ENCODE measurements at regions not wholly inside any gene's neighbourhood (a gene's known extent, or its start where the extent isn't known, plus 50 kb on each side); places are given as distances from the start of the nearest gene placed in this dataset.

- Mint-ChIP-seq H3K4me3 (no peak overlapping the region), H3K36me3 (ENCODE audit: low read depth) (no peaks in the 10 kb centered on the region), H3K9me3 (no peaks in the 10 kb centered on the region), H3K27ac (no peak overlapping the region), H3K27me3 (ENCODE audit: low read depth) (no peaks in the 10 kb centered on the region), H3K4me1 (ENCODE audit: low read depth) (no peaks in the 10 kb centered on the region)
Measured at GRCh38 chr5:2696156-2696807, 55.2 kb downstream of the IRX2 start.

GRCh38 chr5:2695200-2695891 lies 56.1 kb downstream of the IRX2 start:
- no peaks in the 10 kb centered on the region for H3K36me3 Mint-ChIP-seq (ENCODE audit: low read depth)
- no peak overlapping the region for H3K27ac Mint-ChIP-seq
- no peak overlapping the region for H3K4me3 Mint-ChIP-seq
- no peaks in the 10 kb centered on the region for H3K4me1 Mint-ChIP-seq (ENCODE audit: low read depth)
- no peaks in the 10 kb centered on the region for H3K27me3 Mint-ChIP-seq (ENCODE audit: low read depth)
- no peaks in the 10 kb centered on the region for H3K9me3 Mint-ChIP-seq

GRCh38 chr5:2691530-2691929 lies 59.9 kb downstream of the IRX2 start:
- Mint-ChIP-seq H3K27me3 (ENCODE audit: low read depth) (no peaks in the 10 kb centered on the region), H3K27ac (no peak overlapping the region), H3K4me3 (no peak overlapping the region), H3K4me1 (ENCODE audit: low read depth) (no peaks in the 10 kb centered on the region), H3K9me3 (no peaks in the 10 kb centered on the region), H3K36me3 (ENCODE audit: low read depth) (no peaks in the 10 kb centered on the region)

- Mint-ChIP-seq H3K27ac (no peak overlapping the region), H3K4me1 (ENCODE audit: low read depth) (no peaks in the 10 kb centered on the region), H3K36me3 (ENCODE audit: low read depth) (no peaks in the 10 kb centered on the region), H3K9me3 (no peaks in the 10 kb centered on the region), H3K27me3 (ENCODE audit: low read depth) (no peaks in the 10 kb centered on the region), H3K4me3 (no peak overlapping the region)
Measured at GRCh38 chr5:2690293-2690692, 61.2 kb downstream of the IRX2 start.

- no peaks in the 10 kb centered on the region for H3K27me3 Mint-ChIP-seq (ENCODE audit: low read depth)
- H3K4me3 Mint-ChIP-seq, result no peak overlapping the region
- no peaks in the 10 kb centered on the region for H3K4me1 Mint-ChIP-seq (ENCODE audit: low read depth)
- no peak overlapping the region for H3K27ac Mint-ChIP-seq
- H3K9me3 Mint-ChIP-seq, result no peaks in the 10 kb centered on the region
- no peaks in the 10 kb centered on the region for H3K36me3 Mint-ChIP-seq (ENCODE audit: low read depth)
Measured at GRCh38 chr5:2688586-2688985, 62.9 kb downstream of the IRX2 start.

- no peaks in the 10 kb centered on the region for H3K36me3 Mint-ChIP-seq (ENCODE audit: low read depth)
- H3K27ac Mint-ChIP-seq, result no peak overlapping the region
- H3K9me3 Mint-ChIP-seq, result no peaks in the 10 kb centered on the region
- no peaks in the 10 kb centered on the region for H3K4me1 Mint-ChIP-seq (ENCODE audit: low read depth)
- no peak overlapping the region for H3K4me3 Mint-ChIP-seq
- H3K27me3 Mint-ChIP-seq (ENCODE audit: low read depth), result no peaks in the 10 kb centered on the region
Measured at GRCh38 chr5:2687746-2688145, 63.7 kb downstream of the IRX2 start.

- Mint-ChIP-seq H3K36me3 (ENCODE audit: low read depth) (no peaks in the 10 kb centered on the region), H3K27ac (no peak overlapping the region), H3K4me3 (no peak overlapping the region), H3K27me3 (ENCODE audit: low read depth) (no peaks in the 10 kb centered on the region), H3K9me3 (no peaks in the 10 kb centered on the region), H3K4me1 (ENCODE audit: low read depth) (no peaks in the 10 kb centered on the region)
Measured at GRCh38 chr5:2686321-2687124, 65.0 kb downstream of the IRX2 start.

- H3K27me3 Mint-ChIP-seq (ENCODE audit: low read depth), result no peaks in the 10 kb centered on the region
- H3K4me3 Mint-ChIP-seq, result no peak overlapping the region
Measured at GRCh38 chr5:2685651-2686272, 65.7 kb downstream of the IRX2 start.

GRCh38 chr5:2684606-2685005 lies 66.9 kb downstream of the IRX2 start:
- H3K9me3 Mint-ChIP-seq, result no peaks in the 10 kb centered on the region
- H3K4me3 Mint-ChIP-seq, result no peak overlapping the region
- no peak overlapping the region for H3K27ac Mint-ChIP-seq
- H3K4me1 Mint-ChIP-seq (ENCODE audit: low read depth), result no peaks in the 10 kb centered on the region
- no peaks in the 10 kb centered on the region for H3K27me3 Mint-ChIP-seq (ENCODE audit: low read depth)
- no peaks in the 10 kb centered on the region for H3K36me3 Mint-ChIP-seq (ENCODE audit: low read depth)

More at GRCh38 chr5:2685651-2686272, 65.7 kb downstream of the IRX2 start:
- H3K36me3 Mint-ChIP-seq (ENCODE audit: low read depth), result no peaks in the 10 kb centered on the region
- H3K9me3 Mint-ChIP-seq, result no peaks in the 10 kb centered on the region
- H3K4me1 Mint-ChIP-seq (ENCODE audit: low read depth), result no peaks in the 10 kb centered on the region
- no peak overlapping the region for H3K27ac Mint-ChIP-seq

- no peaks in the 10 kb centered on the region for H3K4me1 Mint-ChIP-seq (ENCODE audit: low read depth)
- H3K9me3 Mint-ChIP-seq, result no peaks in the 10 kb centered on the region
- H3K27me3 Mint-ChIP-seq (ENCODE audit: low read depth), result no peaks in the 10 kb centered on the region
- H3K36me3 Mint-ChIP-seq (ENCODE audit: low read depth), result no peaks in the 10 kb centered on the region
- no peak overlapping the region for H3K4me3 Mint-ChIP-seq
- no peak overlapping the region for H3K27ac Mint-ChIP-seq
Measured at GRCh38 chr5:2683720-2684119, 67.8 kb downstream of the IRX2 start.

GRCh38 chr5:2681476-2681875 lies 70.0 kb downstream of the IRX2 start:
- no peak overlapping the region for H3K27ac Mint-ChIP-seq
- H3K36me3 Mint-ChIP-seq (ENCODE audit: low read depth), result no peaks in the 10 kb centered on the region
- H3K9me3 Mint-ChIP-seq, result no peaks in the 10 kb centered on the region
- no peaks in the 10 kb centered on the region for H3K27me3 Mint-ChIP-seq (ENCODE audit: low read depth)
- no peaks in the 10 kb centered on the region for H3K4me1 Mint-ChIP-seq (ENCODE audit: low read depth)
- H3K4me3 Mint-ChIP-seq, result no peak overlapping the region

GRCh38 chr5:2680979-2681378 lies 70.5 kb downstream of the IRX2 start:
- Mint-ChIP-seq H3K4me3 (no peak overlapping the region), H3K27ac (no peak overlapping the region), H3K9me3 (peaks cover 3% of the 10 kb centered on the region), H3K4me1 (ENCODE audit: low read depth) (no peaks in the 10 kb centered on the region), H3K36me3 (ENCODE audit: low read depth) (no peaks in the 10 kb centered on the region), H3K27me3 (ENCODE audit: low read depth) (no peaks in the 10 kb centered on the region)

- no peak overlapping the region for H3K4me3 Mint-ChIP-seq
- no peaks in the 10 kb centered on the region for H3K4me1 Mint-ChIP-seq (ENCODE audit: low read depth)
- no peaks in the 10 kb centered on the region for H3K27me3 Mint-ChIP-seq (ENCODE audit: low read depth)
- no peaks in the 10 kb centered on the region for H3K36me3 Mint-ChIP-seq (ENCODE audit: low read depth)
- no peak overlapping the region for H3K27ac Mint-ChIP-seq
- peaks cover 3% of the 10 kb centered on the region for H3K9me3 Mint-ChIP-seq
Measured at GRCh38 chr5:2677689-2678088, 73.8 kb downstream of the IRX2 start.

GRCh38 chr5:2675548-2675947 lies 75.9 kb downstream of the IRX2 start:
- Mint-ChIP-seq H3K4me3 (no peak overlapping the region), H3K9me3 (peaks cover 3% of the 10 kb centered on the region), H3K36me3 (ENCODE audit: low read depth) (no peaks in the 10 kb centered on the region), H3K27ac (no peak overlapping the region), H3K4me1 (ENCODE audit: low read depth) (no peaks in the 10 kb centered on the region), H3K27me3 (ENCODE audit: low read depth) (no peaks in the 10 kb centered on the region)

All from T-helper 1 cell treated with Interleukin-12 subunit alpha and Interleukin-12 subunit beta and Interleukin-4 antibody, amounts not matched to agents 30 μg/mL and 1 μg/mL, for 36 hours (primary cell).